ENCODE measurements at regions not wholly inside any gene's neighbourhood (a gene's known extent, or its start where the extent isn't known, plus 50 kb on each side); places are given as distances from the start of the nearest gene placed in this dataset.

- no peaks in the 10 kb centered on the region for H3K9me3 ChIP-seq
- TF ChIP-seq, protein P1, sequence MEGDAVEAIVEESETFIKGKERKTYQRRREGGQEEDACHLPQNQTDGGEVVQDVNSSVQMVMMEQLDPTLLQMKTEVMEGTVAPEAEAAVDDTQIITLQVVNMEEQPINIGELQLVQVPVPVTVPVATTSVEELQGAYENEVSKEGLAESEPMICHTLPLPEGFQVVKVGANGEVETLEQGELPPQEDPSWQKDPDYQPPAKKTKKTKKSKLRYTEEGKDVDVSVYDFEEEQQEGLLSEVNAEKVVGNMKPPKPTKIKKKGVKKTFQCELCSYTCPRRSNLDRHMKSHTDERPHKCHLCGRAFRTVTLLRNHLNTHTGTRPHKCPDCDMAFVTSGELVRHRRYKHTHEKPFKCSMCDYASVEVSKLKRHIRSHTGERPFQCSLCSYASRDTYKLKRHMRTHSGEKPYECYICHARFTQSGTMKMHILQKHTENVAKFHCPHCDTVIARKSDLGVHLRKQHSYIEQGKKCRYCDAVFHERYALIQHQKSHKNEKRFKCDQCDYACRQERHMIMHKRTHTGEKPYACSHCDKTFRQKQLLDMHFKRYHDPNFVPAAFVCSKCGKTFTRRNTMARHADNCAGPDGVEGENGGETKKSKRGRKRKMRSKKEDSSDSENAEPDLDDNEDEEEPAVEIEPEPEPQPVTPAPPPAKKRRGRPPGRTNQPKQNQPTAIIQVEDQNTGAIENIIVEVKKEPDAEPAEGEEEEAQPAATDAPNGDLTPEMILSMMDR (IDR thresholded peaks at IDR 0.05) = no peak
- TF ChIP-seq POLR2A (IDR thresholded peaks at IDR 0.05) = no peak
- no peaks in the 10 kb centered on the region for H3K4me1 ChIP-seq
- no peaks in the 10 kb centered on the region for H3K36me3 ChIP-seq
- H3K27me3 ChIP-seq = no peaks in the 10 kb centered on the region
- H3K27ac ChIP-seq = no peak overlapping the region
- DNase-seq = no peak
- no peak overlapping the region for H3K4me3 ChIP-seq
Observed at GRCh38 chr6:95448208-95448607, 129.1 kb upstream of the MANEA start.

DNA sequence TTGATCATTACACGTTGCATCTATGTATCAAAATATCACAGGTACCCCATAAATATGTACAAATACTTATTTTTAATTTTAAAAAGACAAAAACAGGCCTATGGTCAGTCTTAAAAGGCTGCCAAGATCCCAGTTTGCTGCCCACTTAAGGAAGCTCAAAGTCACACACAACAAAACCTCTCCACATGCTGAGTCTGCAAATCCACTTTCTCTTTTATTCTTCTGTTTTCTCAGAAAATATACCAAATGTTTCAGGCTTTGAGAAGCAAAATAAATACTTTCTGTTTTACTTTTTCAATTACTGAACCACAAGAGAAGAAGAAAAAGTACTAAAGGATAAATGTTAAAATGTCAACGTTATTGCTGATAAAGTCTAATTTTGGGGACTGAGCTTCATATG lies 107.8 kb upstream of the MANEA start:
- no peak for DNase-seq
- Histone ChIP-seq H3K36me3 (no peaks in the 10 kb centered on the region), H3K27me3 (no peaks in the 10 kb centered on the region), H3K27ac (no peak overlapping the region), H3K4me1 (no peaks in the 10 kb centered on the region), H3K9me3 (no peaks in the 10 kb centered on the region), H3K4me3 (no peak overlapping the region)
- no peak for TF ChIP-seq POLR2A (IDR thresholded peaks at IDR 0.05)
- TF ChIP-seq, protein P1 (IDR thresholded peaks at IDR 0.05) = no peak

- Histone ChIP-seq H3K27ac (no peak overlapping the region), H3K27me3 (no peaks in the 10 kb centered on the region), H3K36me3 (no peaks in the 10 kb centered on the region), H3K9me3 (no peaks in the 10 kb centered on the region), H3K4me3 (no peak overlapping the region), H3K4me1 (no peaks in the 10 kb centered on the region)
- no peak for TF ChIP-seq POLR2A (IDR thresholded peaks at IDR 0.05)
- TF ChIP-seq, protein P1 (IDR thresholded peaks at IDR 0.05) = no peak
- no peak for DNase-seq
Observed at GRCh38 chr6:95478941-95479340, 98.4 kb upstream of the MANEA start.

GRCh38 chr6:95487817-95488216 lies 89.5 kb upstream of the MANEA start:
- no peaks in the 10 kb centered on the region for H3K36me3 ChIP-seq
- H3K4me3 ChIP-seq = no peak overlapping the region
- H3K27me3 ChIP-seq = no peaks in the 10 kb centered on the region
- TF ChIP-seq, protein P1 (IDR thresholded peaks at IDR 0.05) = no peak
- TF ChIP-seq POLR2A (IDR thresholded peaks at IDR 0.05) = no peak
- no peaks in the 10 kb centered on the region for H3K4me1 ChIP-seq
- DNase-seq = no peak
- no peaks in the 10 kb centered on the region for H3K9me3 ChIP-seq
- H3K27ac ChIP-seq = no peak overlapping the region

DNA sequence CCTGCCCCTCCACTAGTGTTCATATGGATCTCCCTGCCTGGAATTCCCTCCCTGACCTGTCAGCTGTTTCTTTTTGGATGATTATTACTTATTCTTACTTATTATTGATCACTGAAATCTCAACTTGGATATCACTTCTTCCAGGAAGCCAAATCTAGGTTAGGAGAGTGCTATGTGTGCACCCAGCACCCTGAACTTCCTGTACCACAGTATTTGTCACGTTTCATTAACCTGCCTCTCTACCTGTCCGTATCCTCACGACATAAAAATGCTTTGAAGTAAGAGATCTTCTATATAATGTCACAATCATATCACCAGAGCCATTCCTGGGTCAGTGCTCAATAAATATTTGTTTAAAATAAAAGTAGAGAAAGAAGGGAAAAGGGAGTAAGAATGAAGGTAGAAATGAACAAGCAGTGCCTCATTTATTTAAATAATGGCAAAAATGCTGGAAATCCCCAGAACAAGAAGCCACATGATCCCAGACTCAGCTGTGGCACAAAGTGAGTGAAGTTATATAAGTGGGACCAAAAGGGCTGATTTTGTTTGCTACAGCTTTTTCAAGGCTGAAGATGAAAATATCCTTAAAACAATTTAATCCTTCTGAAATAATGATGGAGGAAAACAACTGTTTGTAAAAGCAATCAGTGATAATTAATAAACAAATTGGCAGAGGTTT lies 88.0 kb upstream of the MANEA start:
- Histone ChIP-seq H3K4me3 (no peak overlapping the region), H3K27ac (no peak overlapping the region), H3K36me3 (no peaks in the 10 kb centered on the region), H3K4me1 (no peaks in the 10 kb centered on the region), H3K9me3 (no peaks in the 10 kb centered on the region), H3K27me3 (no peaks in the 10 kb centered on the region)
- no peak for TF ChIP-seq POLR2A (IDR thresholded peaks at IDR 0.05)
- TF ChIP-seq, protein P1 (IDR thresholded peaks at IDR 0.05) = no peak
- no peak for DNase-seq
